ENCODE measurements at regions not wholly inside any gene's neighbourhood (a gene's known extent, or its start where the extent isn't known, plus 50 kb on each side); places are given as distances from the start of the nearest gene placed in this dataset.

GRCh38 chr2:215794829-215795546 lies 218.4 kb downstream of the MREG start:
- DNase-seq (ENCODE audit: extremely low read depth, low read depth) = no peak
- TF ChIP-seq CTCF (IDR thresholded peaks at IDR 0.05; ENCODE audit: low read depth, low read length, missing control alignments) = no peak

GRCh38 chr2:215793747-215794595 lies 219.4 kb downstream of the MREG start:
- DNase-seq (ENCODE audit: extremely low read depth, low read depth) = peak; percentile 83

More at GRCh38 chr2:215794829-215795546, 218.4 kb downstream of the MREG start:
- H3K4me3 ChIP-seq (replicated peaks; ENCODE audit: low read depth, low read length) = no peak overlapping the region

GRCh38 chr2:215791481-215791937 lies 221.8 kb downstream of the MREG start:
- DNase-seq (ENCODE audit: extremely low read depth, low read depth) = no peak
- no peak for TF ChIP-seq CTCF (IDR thresholded peaks at IDR 0.05; ENCODE audit: low read depth, low read length, missing control alignments)

More at GRCh38 chr2:215793747-215794595, 219.4 kb downstream of the MREG start:
- no peak overlapping the region for H3K4me3 ChIP-seq (replicated peaks; ENCODE audit: low read depth, low read length)
- TF ChIP-seq CTCF (IDR thresholded peaks at IDR 0.05; ENCODE audit: low read depth, low read length, missing control alignments) = no peak

GRCh38 chr2:215790523-215791421 lies 222.6 kb downstream of the MREG start:
- H3K4me3 ChIP-seq (replicated peaks; ENCODE audit: low read depth, low read length) = no peak overlapping the region
- no peak for TF ChIP-seq CTCF (IDR thresholded peaks at IDR 0.05; ENCODE audit: low read depth, low read length, missing control alignments)
- DNase-seq (ENCODE audit: extremely low read depth, low read depth) = no peak

More at GRCh38 chr2:215791481-215791937, 221.8 kb downstream of the MREG start:
- H3K4me3 ChIP-seq (replicated peaks; ENCODE audit: low read depth, low read length) = no peak overlapping the region

GRCh38 chr2:215787565-215788178 lies 225.7 kb downstream of the MREG start:
- no peak for DNase-seq (ENCODE audit: extremely low read depth, low read depth)
- TF ChIP-seq CTCF (IDR thresholded peaks at IDR 0.05; ENCODE audit: low read depth, low read length, missing control alignments) = no peak
- no peak overlapping the region for H3K4me3 ChIP-seq (replicated peaks; ENCODE audit: low read depth, low read length)

- no peak overlapping the region for H3K4me3 ChIP-seq (replicated peaks; ENCODE audit: low read depth, low read length)
- no peak for TF ChIP-seq CTCF (IDR thresholded peaks at IDR 0.05; ENCODE audit: low read depth, low read length, missing control alignments)
- DNase-seq (ENCODE audit: extremely low read depth, low read depth) = no peak
These were observed 226.3 kb downstream of the MREG start for GRCh38 chr2:215787025-215787424.
